Activated CD8-positive, alpha-beta memory T cell treated with anti-CD3 and anti-CD28 coated beads, Interleukin-2, amount 50 U/mL, for 1 hour (primary cell): ENCODE measurements at regions not wholly inside any gene's neighbourhood (a gene's known extent, or its start where the extent isn't known, plus 50 kb on each side); places are given as distances from the start of the nearest gene placed in this dataset.
"Not testable (repeated sequence)": the region's sequence is repeated elsewhere in the genome, so short reads cannot be mapped to it uniquely, and the experiment has no call there.

ENCODE experiments used
- DNase-seq: peaks from one replicate; pipeline ENCODE4 v3.0.0-alpha.2; 2020; ENCODE audit errors: extremely low read depth

- no peak for DNase-seq
These were observed 83.2 kb upstream of the NOX3 start for GRCh38 chr6:155538708-155539390.

DNA sequence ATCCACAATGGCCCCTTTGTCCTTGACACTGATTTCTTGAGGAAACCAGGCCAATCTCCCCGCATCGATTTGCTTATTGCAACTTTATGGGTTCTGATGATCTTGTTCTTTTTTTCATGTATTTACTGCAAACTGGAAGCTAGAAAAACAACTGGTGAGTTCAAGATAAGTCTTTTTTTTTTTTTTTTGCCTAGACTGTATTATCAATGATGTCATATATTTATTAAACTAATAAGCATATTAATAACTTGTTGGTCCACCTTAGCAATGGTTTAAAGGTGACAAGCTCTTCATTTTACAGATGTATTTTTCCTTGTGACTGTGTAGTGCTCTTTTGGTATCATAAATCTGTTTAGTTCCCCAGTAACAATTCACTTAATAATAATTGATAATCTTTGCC lies 79.0 kb upstream of the NOX3 start:
- no peak for DNase-seq

GRCh38 chr6:155530219-155530834 lies 74.7 kb upstream of the NOX3 start:
- DNase-seq = no peak

DNA sequence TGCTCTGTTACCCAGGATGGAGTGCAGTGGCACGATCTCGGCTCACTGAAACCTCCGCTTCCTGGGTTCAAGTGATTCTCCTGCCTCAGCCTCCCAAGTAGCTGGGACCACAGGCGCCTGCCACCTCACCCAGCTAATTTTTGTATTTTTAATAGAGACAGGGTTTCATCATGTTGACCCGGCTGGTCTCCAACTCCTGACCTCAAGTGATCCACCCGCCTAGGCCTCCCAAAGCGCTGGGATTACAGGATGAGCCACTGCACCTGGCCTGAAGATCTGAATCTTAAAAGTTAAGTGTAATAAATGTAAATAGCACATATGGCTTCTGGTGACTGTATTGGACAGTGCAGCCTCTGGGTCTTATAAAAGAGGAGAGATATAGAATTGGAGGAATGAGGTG lies 74.2 kb upstream of the NOX3 start:
- not testable (repeated sequence) for DNase-seq

GRCh38 chr6:155528982-155529453 lies 73.4 kb upstream of the NOX3 start:
- no peak for DNase-seq

GRCh38 chr6:155528335-155528734 lies 72.7 kb upstream of the NOX3 start:
- no peak for DNase-seq

DNA sequence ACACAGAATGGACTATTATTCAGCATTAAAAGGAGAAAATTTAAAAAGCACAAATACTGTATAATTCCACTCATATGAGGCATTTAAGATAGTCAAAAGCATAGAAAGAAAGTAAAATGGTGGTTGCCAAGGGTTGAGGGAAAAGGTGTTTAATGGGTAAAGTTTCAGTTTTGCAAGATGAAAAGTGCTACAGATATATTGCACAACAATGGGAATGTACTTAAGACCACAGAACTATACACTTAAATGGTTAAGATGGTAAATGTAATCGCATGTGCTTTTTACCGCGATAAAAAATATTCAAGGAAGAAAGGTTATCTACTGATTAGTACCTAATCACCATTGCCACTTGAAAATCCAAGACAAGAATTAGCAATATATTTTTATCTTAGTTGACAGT lies 71.8 kb upstream of the NOX3 start:
- DNase-seq = no peak

- no peak for DNase-seq
These were observed 68.4 kb upstream of the NOX3 start for GRCh38 chr6:155523821-155524651.

DNA sequence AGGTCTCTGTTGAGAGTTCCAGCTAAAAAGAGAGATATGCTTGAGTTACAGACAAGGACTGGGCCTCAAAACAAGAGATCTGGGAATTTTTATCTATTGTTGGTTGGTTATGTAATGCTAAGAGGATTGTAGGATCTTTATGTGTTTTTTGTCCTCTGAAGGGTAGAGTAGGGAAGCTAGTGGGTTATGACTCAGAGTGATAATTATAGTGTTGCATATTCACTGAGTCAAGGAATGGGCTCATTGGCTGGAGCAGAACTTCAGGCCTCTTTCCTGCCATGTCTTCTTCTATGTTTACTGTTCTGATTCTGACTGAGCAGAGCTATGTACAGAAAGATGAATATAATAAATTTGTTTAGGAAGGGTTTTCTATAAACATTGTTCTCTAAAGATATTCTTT lies 66.1 kb upstream of the NOX3 start:
- DNase-seq = no peak

DNA sequence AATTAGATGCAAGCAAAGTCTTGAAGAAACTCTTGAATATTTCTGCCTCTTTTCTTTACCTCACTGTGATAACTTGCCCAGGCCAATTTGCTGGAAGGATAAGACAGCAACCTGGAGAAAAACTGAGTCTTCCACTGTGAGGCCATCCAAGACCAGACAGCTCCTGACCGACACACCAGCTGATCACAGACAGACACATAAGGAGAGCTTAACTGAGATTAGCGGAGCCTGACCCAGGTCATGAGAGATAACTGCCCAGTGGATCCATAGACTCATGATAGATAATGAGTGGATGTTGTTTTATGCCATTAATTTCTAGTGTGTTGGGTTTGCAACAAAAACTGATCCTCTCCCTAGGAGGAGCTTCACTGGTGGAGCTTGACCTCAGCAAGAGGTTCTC lies 64.4 kb upstream of the NOX3 start:
- no peak for DNase-seq

DNA sequence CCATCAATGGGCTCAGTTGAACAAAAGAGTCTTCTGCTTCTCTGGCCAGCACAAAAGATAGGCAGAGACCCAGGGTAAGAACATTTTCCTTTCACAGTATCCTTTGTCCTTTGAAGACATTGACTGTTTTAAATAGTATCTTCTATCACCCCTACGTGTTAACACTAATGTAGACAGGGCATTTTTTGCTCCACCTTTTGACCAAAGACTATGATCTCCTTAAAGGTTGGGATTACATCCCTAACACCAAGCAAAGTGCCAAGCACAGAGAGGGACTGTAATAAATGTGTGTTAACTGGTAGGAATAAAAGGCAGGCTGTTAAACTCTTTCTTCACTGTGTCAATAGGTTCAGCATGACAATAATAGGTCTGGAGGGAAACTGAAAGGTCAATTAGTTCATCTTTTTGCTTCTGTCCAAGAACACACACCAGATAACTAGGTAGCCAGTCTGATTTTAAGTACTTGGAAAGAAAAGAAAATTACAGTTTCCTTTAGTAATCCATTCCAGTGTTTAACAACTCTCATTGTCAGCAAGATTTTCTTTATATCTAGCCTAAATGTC lies 63.6 kb upstream of the NOX3 start:
- DNase-seq = no peak

GRCh38 chr6:155517294-155517693 lies 61.7 kb upstream of the NOX3 start:
- DNase-seq = no peak

- no peak for DNase-seq
These were observed 55.2 kb upstream of the NOX3 start for GRCh38 chr6:155510879-155511278.

GRCh38 chr6:155509743-155510475 lies 54.3 kb upstream of the NOX3 start:
- no peak for DNase-seq

GRCh38 chr6:155505608-155505989 lies 50.0 kb upstream of the NOX3 start:
- no peak for DNase-seq
